ENCODE measurements at regions not wholly inside any gene's neighbourhood (a gene's known extent, or its start where the extent isn't known, plus 50 kb on each side); places are given as distances from the start of the nearest gene placed in this dataset.

DNA sequence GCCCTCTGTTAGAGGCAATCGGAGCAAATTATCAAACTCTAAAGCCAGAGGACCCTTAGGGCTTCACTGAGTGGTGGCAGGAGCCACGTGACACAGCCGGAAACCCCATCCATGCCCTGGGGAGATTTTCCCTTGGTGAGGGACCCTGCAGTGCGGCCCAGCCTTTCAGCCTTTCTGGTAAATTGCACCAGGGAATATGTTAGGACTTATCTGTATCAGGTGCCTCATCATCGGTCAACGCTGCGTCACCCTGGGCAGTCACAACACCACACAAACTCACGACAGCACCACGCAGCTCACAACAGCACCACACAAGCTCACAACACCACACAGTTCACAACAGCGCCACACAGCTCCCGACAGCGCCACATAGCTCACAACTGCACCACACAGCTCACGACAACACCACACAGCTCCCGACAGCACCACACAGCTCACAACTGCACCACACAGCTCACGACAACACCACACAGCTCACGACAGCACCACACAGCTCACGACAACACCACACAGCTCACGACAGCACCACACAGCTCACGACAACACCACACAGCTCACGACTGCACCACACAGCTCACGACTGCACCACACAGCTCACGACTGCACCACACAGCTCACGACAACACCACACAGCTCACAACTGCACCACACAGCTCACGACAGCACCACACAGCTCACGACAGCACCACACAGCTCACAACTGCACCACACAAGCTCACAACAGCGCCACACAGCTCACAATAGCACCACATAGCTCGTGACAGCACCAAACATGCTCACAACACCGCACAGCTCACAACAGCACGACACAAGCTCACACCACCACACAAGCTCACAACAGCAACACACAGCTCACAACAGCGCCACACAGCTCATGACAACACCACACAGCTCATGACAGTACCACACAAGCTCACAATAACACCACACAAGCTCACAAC is 199.0 kb downstream of the DLL1 start:
- DNase-seq (ENCODE audit: extremely low spot score, unreplicated experiment) = peak; percentile 67
- Mint-ChIP-seq H3K4me1 (ENCODE audit: unreplicated experiment) (no peaks in the 10 kb centered on the region), H3K27ac (ENCODE audit: unreplicated experiment) (no peak overlapping the region), H3K4me3 (ENCODE audit: unreplicated experiment) (no peak overlapping the region), H3K36me3 (ENCODE audit: unreplicated experiment) (no peaks in the 10 kb centered on the region), H3K9me3 (ENCODE audit: unreplicated experiment) (no peaks in the 10 kb centered on the region), H3K27me3 (ENCODE audit: unreplicated experiment) (no peaks in the 10 kb centered on the region)
- TF ChIP-seq, protein P1, sequence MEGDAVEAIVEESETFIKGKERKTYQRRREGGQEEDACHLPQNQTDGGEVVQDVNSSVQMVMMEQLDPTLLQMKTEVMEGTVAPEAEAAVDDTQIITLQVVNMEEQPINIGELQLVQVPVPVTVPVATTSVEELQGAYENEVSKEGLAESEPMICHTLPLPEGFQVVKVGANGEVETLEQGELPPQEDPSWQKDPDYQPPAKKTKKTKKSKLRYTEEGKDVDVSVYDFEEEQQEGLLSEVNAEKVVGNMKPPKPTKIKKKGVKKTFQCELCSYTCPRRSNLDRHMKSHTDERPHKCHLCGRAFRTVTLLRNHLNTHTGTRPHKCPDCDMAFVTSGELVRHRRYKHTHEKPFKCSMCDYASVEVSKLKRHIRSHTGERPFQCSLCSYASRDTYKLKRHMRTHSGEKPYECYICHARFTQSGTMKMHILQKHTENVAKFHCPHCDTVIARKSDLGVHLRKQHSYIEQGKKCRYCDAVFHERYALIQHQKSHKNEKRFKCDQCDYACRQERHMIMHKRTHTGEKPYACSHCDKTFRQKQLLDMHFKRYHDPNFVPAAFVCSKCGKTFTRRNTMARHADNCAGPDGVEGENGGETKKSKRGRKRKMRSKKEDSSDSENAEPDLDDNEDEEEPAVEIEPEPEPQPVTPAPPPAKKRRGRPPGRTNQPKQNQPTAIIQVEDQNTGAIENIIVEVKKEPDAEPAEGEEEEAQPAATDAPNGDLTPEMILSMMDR (IDR thresholded peaks at IDR 0.05) = no peak

DNA sequence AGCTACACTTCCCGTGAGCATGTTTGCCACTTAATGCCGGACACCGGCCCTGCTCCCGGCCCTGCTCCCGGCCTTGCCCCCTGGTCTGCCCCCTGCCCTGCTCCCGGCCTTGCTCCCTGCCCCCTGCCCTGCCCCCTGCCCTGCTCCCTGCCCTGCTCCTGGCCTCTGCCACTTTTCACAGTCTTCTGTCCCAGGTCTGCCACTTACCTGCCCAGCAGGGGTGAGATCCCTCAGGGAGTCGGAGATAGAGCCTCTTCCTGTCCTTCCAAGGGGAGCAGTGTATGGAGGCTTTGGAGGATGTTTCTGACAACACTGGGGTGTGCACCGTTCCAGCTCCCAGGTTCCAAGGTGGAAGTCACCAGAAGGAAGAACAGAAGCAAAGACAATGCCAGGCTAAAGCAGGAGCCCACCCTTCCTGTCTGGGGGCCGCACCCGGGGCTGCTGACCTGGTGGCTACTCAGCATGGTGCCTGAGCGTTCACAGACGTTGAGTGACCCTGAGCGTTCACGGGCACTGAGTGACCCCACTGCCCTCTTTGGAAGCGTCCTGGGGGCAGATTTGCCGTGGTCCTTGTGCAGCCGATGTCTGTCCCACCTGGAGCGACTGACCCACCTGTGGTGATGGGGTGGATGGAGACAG is 199.8 kb downstream of the DLL1 start:
- Mint-ChIP-seq H3K36me3 (ENCODE audit: unreplicated experiment) (no peaks in the 10 kb centered on the region), H3K4me1 (ENCODE audit: unreplicated experiment) (no peaks in the 10 kb centered on the region), H3K4me3 (ENCODE audit: unreplicated experiment) (no peak overlapping the region), H3K27me3 (ENCODE audit: unreplicated experiment) (no peaks in the 10 kb centered on the region), H3K9me3 (ENCODE audit: unreplicated experiment) (peaks cover 2% of the 10 kb centered on the region), H3K27ac (ENCODE audit: unreplicated experiment) (no peak overlapping the region)
- peak; percentile 81 for DNase-seq (ENCODE audit: extremely low spot score, unreplicated experiment)
- TF ChIP-seq, protein P1 (IDR thresholded peaks at IDR 0.05) = no peak

DNA sequence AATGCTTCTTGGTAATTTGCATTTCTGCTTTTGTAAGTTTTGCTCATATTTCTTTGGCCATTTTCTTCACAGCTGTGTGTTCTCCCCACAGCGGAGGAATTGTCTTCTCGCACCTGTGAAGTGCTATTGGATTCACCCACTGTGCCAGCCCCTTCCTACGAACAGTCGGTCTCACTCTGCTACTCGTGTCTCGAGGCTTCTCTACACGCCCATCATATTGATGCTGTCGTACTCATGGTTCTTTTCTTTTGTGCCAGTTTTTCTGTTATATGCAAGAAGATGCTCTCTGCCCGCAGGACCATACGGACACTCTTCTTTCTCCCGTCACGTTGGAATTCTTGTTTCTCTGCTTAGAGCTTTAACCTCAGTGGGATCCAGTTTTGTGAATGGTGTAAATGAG is 200.3 kb downstream of the DLL1 start:
- no peaks in the 10 kb centered on the region for H3K27me3 Mint-ChIP-seq (ENCODE audit: unreplicated experiment)
- no peaks in the 10 kb centered on the region for H3K4me1 Mint-ChIP-seq (ENCODE audit: unreplicated experiment)
- DNase-seq (ENCODE audit: extremely low spot score, unreplicated experiment) = no peak
- TF ChIP-seq, protein P1 (IDR thresholded peaks at IDR 0.05) = no peak
- no peak overlapping the region for H3K4me3 Mint-ChIP-seq (ENCODE audit: unreplicated experiment)
- H3K9me3 Mint-ChIP-seq (ENCODE audit: unreplicated experiment) = peaks cover 4% of the 10 kb centered on the region
- H3K27ac Mint-ChIP-seq (ENCODE audit: unreplicated experiment) = no peak overlapping the region
- no peaks in the 10 kb centered on the region for H3K36me3 Mint-ChIP-seq (ENCODE audit: unreplicated experiment)

DNA sequence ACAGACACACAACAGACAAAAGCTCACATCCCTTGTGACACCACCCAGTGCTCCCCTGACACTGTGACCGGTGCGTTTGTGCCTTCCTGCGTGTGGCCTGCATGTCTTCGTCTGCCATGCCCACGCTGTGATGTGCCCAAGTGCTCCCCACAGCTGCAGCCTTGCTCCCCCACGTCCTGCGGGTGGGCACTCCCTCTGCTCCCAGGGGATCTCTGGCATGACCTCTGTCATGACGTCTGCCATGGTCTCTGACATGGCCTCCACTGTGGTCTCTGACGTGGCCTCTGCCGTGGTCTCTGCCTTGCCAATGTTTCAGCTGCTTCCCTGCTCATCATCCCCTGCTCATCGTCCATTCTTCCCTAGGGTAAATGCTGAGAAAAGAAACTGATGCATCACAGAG is 200.9 kb downstream of the DLL1 start:
- no peaks in the 10 kb centered on the region for H3K27me3 Mint-ChIP-seq (ENCODE audit: unreplicated experiment)
- H3K27ac Mint-ChIP-seq (ENCODE audit: unreplicated experiment) = no peak overlapping the region
- DNase-seq (ENCODE audit: extremely low spot score, unreplicated experiment) = no peak
- TF ChIP-seq, protein P1 (IDR thresholded peaks at IDR 0.05) = no peak
- no peaks in the 10 kb centered on the region for H3K4me1 Mint-ChIP-seq (ENCODE audit: unreplicated experiment)
- no peak overlapping the region for H3K4me3 Mint-ChIP-seq (ENCODE audit: unreplicated experiment)
- H3K9me3 Mint-ChIP-seq (ENCODE audit: unreplicated experiment) = peaks cover 4% of the 10 kb centered on the region
- H3K36me3 Mint-ChIP-seq (ENCODE audit: unreplicated experiment) = no peaks in the 10 kb centered on the region

DNA sequence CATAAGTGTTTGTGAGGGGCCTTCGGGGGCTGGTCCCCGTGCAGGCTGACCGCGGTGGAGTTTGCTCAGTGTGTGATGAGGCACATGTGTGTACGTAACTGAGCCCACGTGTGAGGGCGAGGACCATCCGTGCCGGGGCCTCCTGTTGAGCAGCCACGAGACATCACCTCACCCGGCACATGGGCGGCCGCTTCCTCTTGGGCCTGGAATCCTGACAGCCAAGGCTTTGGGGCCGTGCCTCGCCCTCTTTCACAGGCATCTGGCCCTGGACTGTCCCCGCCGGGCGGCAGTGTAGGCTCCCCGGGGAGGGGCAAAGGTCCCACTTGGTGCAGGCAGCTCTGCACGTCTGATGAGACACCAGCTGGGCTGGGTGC is 202.3 kb downstream of the DLL1 start:
- DNase-seq (ENCODE audit: extremely low spot score, unreplicated experiment) = peak; percentile 84
- no peak overlapping the region for H3K27ac Mint-ChIP-seq (ENCODE audit: unreplicated experiment)

More for the DNA sequence above, 202.3 kb downstream of the DLL1 start:
- H3K4me3 Mint-ChIP-seq (ENCODE audit: unreplicated experiment) = no peak overlapping the region
- H3K4me1 Mint-ChIP-seq (ENCODE audit: unreplicated experiment) = no peaks in the 10 kb centered on the region
- peaks cover 4% of the 10 kb centered on the region for H3K9me3 Mint-ChIP-seq (ENCODE audit: unreplicated experiment)
- H3K27me3 Mint-ChIP-seq (ENCODE audit: unreplicated experiment) = no peaks in the 10 kb centered on the region
- H3K36me3 Mint-ChIP-seq (ENCODE audit: unreplicated experiment) = no peaks in the 10 kb centered on the region
- TF ChIP-seq, protein P1 (IDR thresholded peaks at IDR 0.05) = no peak

Measured in osteocyte (in vitro differentiated cells).